ENCODE measurements at regions not wholly inside any gene's neighbourhood (a gene's known extent, or its start where the extent isn't known, plus 50 kb on each side); places are given as distances from the start of the nearest gene placed in this dataset.

- Histone ChIP-seq H3K4me1 (ENCODE audit: insufficient read depth, low read length) (0 out of 2 replicates have a peak, but pooled peaks cover 4% of the 10 kb centered on the region), H2BK20ac (ENCODE audit: low read depth, low read length, poor library complexity, severe bottlenecking) (no peak overlapping the region), H3K14ac (ENCODE audit: insufficient read depth, low read length) (no peak overlapping the region), H3K4me2 (ENCODE audit: insufficient read depth, insufficient read length, low read length) (no peak overlapping the region), H3K23me2 (ENCODE audit: insufficient read length, low read depth, low read length, poor library complexity, severe bottlenecking) (no peaks in the 10 kb centered on the region), H3K27me3 (ENCODE audit: insufficient read depth, low read length) (no peaks in the 10 kb centered on the region), H3K18ac (ENCODE audit: insufficient read length, low read depth, low read length) (no peak overlapping the region), H4K91ac (ENCODE audit: insufficient read length, low read depth, low read length) (no peak overlapping the region), H2AK5ac (ENCODE audit: insufficient read length, low read length) (no peak overlapping the region), H3K27ac (ENCODE audit: insufficient read length, low read depth, low read length) (no peak overlapping the region), H2BK5ac (ENCODE audit: insufficient read length, low read length) (no peak overlapping the region), H2AFZ (ENCODE audit: low read length) (no peak overlapping the region), H3K23ac (ENCODE audit: insufficient read length, low read depth, low read length) (no peak overlapping the region), H2BK12ac (ENCODE audit: insufficient read length, low read depth, low read length) (no peak overlapping the region), H3K4ac (ENCODE audit: low read depth, low read length) (no peak overlapping the region), H4K20me1 (ENCODE audit: control insufficient read depth, insufficient read depth, insufficient read length) (no peaks in the 10 kb centered on the region), H3K56ac (ENCODE audit: insufficient read length, low read depth, low read length) (no peak overlapping the region), H2BK15ac (ENCODE audit: low read depth, low read length) (no peak overlapping the region), H3K79me2 (ENCODE audit: insufficient read depth, low read length) (no peaks in the 10 kb centered on the region), H3K9ac (ENCODE audit: extremely low read depth, insufficient read length, low read length) (no peak overlapping the region), H4K8ac (replicated peaks; ENCODE audit: insufficient read length, low read depth, low read length) (no peak overlapping the region), H4K5ac (ENCODE audit: insufficient read length, low read depth, low read length) (no peak overlapping the region), H2BK120ac (ENCODE audit: low read depth, low read length, poor library complexity, severe bottlenecking) (no peak overlapping the region), H3T11ph (ENCODE audit: low read length) (no peak overlapping the region), H3K9me3 (ENCODE audit: control insufficient read depth, low read depth, low read length) (no peaks in the 10 kb centered on the region), H3K79me1 (ENCODE audit: insufficient read depth, low read depth, low read length, poor library complexity, severe bottlenecking) (no peaks in the 10 kb centered on the region)
- peaks cover 8 to 11% of the 10 kb centered on the region in 2 experiments for H3K4me1 Mint-ChIP-seq
- H3K27me3 Mint-ChIP-seq (ENCODE audit: low read depth) = peaks cover 1% of the 10 kb centered on the region; the same call in 1 of the 2 replicates
- no peak overlapping the region for H3K4me3 Mint-ChIP-seq
- H3K27ac Mint-ChIP-seq = no peak overlapping the region
- no peak for DNase-seq
- TF ChIP-seq CTCF (conservative IDR thresholded peaks at IDR 0.05) = no peak
- no peaks in the 10 kb centered on the region for H3K36me3 Mint-ChIP-seq (ENCODE audit: insufficient read depth in 1 of 3, low read depth in 3 of 3)
- H3K9me3 Mint-ChIP-seq = no peaks in the 10 kb centered on the region
- no CpG with 5 or more reads among the region's 1 CpG for WGBS (ENCODE audit: extremely low coverage, insufficient read length, low lambda C conversion rate)
Measured at GRCh38 chr5:163089926-163090325, 347.5 kb upstream of the CCNG1 start.
